GM10248 (cell line): ENCODE measurements at regions not wholly inside any gene's neighbourhood (a gene's known extent, or its start where the extent isn't known, plus 50 kb on each side); places are given as distances from the start of the nearest gene placed in this dataset.

ENCODE experiments used
- CTCF ChIA-PET: fragments of 300-600 bp; sonication (Branson Sonifier 250); formaldehyde crosslinking; extraction: SDS; loops from one replicate; lab custom pipeline; 2021; ENCODE audit warnings: antibody characterized with exemption; lab: Yijun Ruan, JAX
- POLR2A ChIA-PET: fragments of 350-650 bp; sonication (Branson Sonifier 250); formaldehyde crosslinking; extraction: SDS; loops from one replicate; lab custom pipeline; 2020; ENCODE audit warnings: antibody characterized with exemption; lab: Yijun Ruan, JAX
- DNase-seq: peaks from one replicate; pipeline ENCODE4 v3.0.0; 2012; ENCODE audit errors: extremely low spot score
- CTCF ChIP-seq: IDR thresholded peaks from 2 replicates; pipeline ENCODE4 v1.5.1; 2012; ENCODE audit warnings: mild to moderate bottlenecking, low read depth; ENCODE audit errors: extremely low read depth, missing control alignments, control extremely low read depth

GRCh38 chr13:22128441-22129408, 457.9 kb downstream of the FGF9 start:
- no peak for TF ChIP-seq CTCF
- POLR2A ChIA-PET, result no interaction called here
- CTCF ChIA-PET, result interaction anchor here (1.2 to 1.7 kb wide), 2 partner anchors 21 to 24 kb away, joined by 4 to 6 read pairs; no protein-coding TSS in a partner anchor
- DNase-seq, result no peak

DNA sequence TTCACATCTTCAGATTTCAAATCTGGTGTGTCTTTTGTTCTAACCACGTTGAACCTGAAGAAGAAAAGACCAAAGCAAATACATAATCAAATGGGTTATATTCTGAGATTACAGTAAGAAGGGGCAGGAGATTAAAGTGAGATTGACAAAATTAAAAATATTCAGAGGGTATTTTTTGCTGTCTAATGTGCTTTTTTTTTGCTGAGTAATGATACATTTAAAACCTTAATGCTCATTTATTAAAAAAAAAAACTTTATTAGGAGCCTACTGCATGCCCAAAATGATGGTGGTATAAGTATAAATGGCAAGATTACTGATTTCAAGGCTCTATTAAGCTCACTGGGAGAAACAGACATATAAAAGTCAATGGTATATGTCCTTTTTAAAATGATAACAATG, 459.4 kb downstream of the FGF9 start:
- no peak for TF ChIP-seq CTCF
- ChIA-PET POLR2A (no interaction called here), CTCF (interaction anchor here (1.1 to 2.6 kb wide), 2 partner anchors 8 to 13 kb away, joined by 3 to 11 read pairs; no protein-coding TSS in a partner anchor)
- DNase-seq, result no peak

GRCh38 chr13:22134261-22134660, 463.4 kb downstream of the FGF9 start:
- no peak for DNase-seq
- ChIA-PET POLR2A (no interaction called here), CTCF (no interaction called here)
- TF ChIP-seq CTCF, result no peak

DNA sequence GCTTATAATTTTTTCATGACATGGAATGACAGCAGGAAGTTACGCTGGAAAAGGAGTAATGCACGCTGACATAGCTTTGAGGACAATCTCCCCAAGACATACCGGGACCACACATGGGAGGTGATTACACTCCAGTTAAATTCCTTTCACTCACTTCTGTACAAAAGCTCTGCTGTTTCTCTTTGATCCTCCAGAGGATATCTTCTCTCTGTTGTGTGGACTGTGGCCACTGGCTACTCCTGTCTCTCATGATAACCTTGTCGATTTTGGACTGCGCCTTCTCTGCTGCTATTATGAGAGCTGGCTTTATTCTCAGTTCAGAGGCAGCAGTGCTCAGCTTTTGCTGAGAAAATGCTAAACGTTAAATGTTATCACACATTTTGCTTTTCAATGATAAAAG, 464.6 kb downstream of the FGF9 start:
- no peak for TF ChIP-seq CTCF
- ChIA-PET CTCF (no interaction called here), POLR2A (no interaction called here)
- DNase-seq, result no peak

GRCh38 chr13:22137361-22138050, 466.6 kb downstream of the FGF9 start:
- ChIA-PET POLR2A (no interaction called here), CTCF (interaction anchor here (1.6 kb wide), 2 partner anchors 15 to 16 kb away, joined by 4 to 5 read pairs; no protein-coding TSS in a partner anchor)
- DNase-seq, result no peak
- no peak for TF ChIP-seq CTCF

- no peak for TF ChIP-seq CTCF
- POLR2A ChIA-PET, result no interaction called here
- no peak for DNase-seq
- CTCF ChIA-PET, result interaction anchor here (1.1 kb wide), 1 partner anchor 501 kb away, joined by 3 read pairs; no protein-coding TSS in a partner anchor
Observed at GRCh38 chr13:22138947-22139346, 468.1 kb downstream of the FGF9 start.
